ENCODE measurements at regions not wholly inside any gene's neighbourhood (a gene's known extent, or its start where the extent isn't known, plus 50 kb on each side); places are given as distances from the start of the nearest gene placed in this dataset.

- TF ChIP-seq YY1 (IDR thresholded peaks at IDR 0.05; ENCODE audit: insufficient read depth, insufficient read length) (no peak), ZNF274 (IDR thresholded peaks at IDR 0.05; ENCODE audit: low read depth, low read length) (no peak)
These were observed 385.3 kb upstream of the ADARB2 start for GRCh38 chr10:2122431-2123124.

All from NT2/D1 (cell line).